ENCODE measurements at regions not wholly inside any gene's neighbourhood (a gene's known extent, or its start where the extent isn't known, plus 50 kb on each side); places are given as distances from the start of the nearest gene placed in this dataset.

DNA sequence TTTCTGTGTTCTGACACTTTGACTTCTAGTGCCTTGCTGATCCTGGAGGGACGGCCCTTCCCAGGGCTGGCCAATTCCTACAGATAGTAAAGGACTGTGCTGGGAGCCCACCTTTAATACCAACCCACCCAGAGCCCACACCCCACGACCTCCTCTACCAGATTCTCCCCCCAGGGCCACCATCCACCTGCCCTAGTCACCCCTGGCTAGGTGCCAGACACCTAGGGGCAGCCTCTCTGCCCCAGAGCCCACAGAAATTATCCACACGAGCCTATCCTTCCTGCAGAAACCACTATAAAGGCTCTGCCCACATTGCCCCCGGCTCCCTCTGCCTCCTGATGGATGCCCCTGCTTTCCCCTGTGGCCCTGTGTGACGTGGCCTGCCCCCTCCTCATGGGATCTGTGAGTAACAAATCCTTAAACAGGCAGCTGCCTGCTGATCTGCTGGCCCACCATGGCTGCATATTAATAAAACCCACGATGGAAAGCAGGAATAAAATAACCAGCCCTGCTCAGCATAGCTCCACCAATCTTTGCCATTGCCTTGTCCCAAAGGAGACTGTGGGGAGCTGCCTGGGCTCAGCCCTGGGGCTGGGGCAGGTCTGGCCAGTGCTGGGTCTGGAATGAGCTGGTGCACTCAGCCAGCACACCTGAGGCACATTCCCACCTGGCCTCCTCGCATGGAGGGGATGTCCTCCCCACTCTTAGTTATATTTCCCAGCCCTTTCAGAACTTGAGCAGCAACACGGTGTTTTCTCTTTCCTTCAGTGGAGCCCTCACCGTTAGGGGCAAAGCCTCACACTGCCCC is 488.5 kb downstream of the NPHP4 start:
- TF ChIP-seq POLR2A (IDR thresholded peaks at IDR 0.05) = no peak
- TF ChIP-seq, protein P1, sequence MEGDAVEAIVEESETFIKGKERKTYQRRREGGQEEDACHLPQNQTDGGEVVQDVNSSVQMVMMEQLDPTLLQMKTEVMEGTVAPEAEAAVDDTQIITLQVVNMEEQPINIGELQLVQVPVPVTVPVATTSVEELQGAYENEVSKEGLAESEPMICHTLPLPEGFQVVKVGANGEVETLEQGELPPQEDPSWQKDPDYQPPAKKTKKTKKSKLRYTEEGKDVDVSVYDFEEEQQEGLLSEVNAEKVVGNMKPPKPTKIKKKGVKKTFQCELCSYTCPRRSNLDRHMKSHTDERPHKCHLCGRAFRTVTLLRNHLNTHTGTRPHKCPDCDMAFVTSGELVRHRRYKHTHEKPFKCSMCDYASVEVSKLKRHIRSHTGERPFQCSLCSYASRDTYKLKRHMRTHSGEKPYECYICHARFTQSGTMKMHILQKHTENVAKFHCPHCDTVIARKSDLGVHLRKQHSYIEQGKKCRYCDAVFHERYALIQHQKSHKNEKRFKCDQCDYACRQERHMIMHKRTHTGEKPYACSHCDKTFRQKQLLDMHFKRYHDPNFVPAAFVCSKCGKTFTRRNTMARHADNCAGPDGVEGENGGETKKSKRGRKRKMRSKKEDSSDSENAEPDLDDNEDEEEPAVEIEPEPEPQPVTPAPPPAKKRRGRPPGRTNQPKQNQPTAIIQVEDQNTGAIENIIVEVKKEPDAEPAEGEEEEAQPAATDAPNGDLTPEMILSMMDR (IDR thresholded peaks at IDR 0.05) = no peak

Measured in lower leg skin (tissue), 3 donors.